ENCODE measurements at regions not wholly inside any gene's neighbourhood (a gene's known extent, or its start where the extent isn't known, plus 50 kb on each side); places are given as distances from the start of the nearest gene placed in this dataset.

DNA sequence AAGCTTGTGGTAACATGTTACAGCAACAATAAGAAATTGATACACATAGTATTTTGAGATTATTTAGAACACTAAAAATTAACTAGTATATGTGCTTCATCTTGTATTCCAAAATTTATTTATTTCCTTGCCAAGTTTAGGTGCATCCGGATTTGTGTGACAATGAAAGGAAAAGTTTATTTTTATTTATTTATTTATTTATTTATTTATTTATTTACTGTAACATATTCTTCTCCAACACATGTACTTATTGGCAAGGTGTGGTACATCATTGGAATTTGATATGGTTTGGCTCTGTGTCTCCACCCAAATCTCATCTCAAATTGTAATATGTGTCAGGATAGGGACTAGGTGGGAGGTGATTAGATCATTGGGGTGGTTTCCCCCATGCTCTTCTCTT is 373.3 kb upstream of the EDIL3 start:
- no peak overlapping the region for H3K27ac ChIP-seq
- H3K4me1 ChIP-seq, result no peaks in the 10 kb centered on the region
- DNase-seq (ENCODE audit: low read depth in 1 of 2, low spot score in 1 of 2), result no peak
- no peak for FAIRE-seq
- ChIA-PET CTCF (no interaction called here), POLR2A (no interaction called here)
- 16% methylated on average over 1 of the region's 1 CpG for WGBS (ENCODE audit: missing lambda C conversion rate)
- H3K4me2 ChIP-seq, result no peak overlapping the region
- no peak for TF ChIP-seq RCOR1 (IDR thresholded peaks at IDR 0.05; ENCODE audit: low read depth, low read length)
- TF ChIP-seq ZC3H11A (IDR thresholded peaks at IDR 0.05), result peak; percentile 21; the same call in 1 of the 2 replicates
- no peaks in the 10 kb centered on the region for H3K9me3 ChIP-seq
- no peak for ATAC-seq
- H3K4me3 ChIP-seq, result no peak overlapping the region

GRCh38 chr5:84752780-84753179 is 368.1 kb upstream of the EDIL3 start:
- ChIA-PET CTCF (interaction anchor here (0.6 kb wide), 1 partner anchor 993 kb away, joined by 3 read pairs; no protein-coding TSS in a partner anchor), POLR2A (no interaction called here)
- TF ChIP-seq ZNF302 (CRISPR knock-in tag; IDR thresholded peaks at IDR 0.05), result no peak
- TF ChIP-seq GATA3 (IDR thresholded peaks at IDR 0.05; ENCODE audit: borderline replicate concordance), result no peak
- no peak for TF ChIP-seq HDAC2 (IDR thresholded peaks at IDR 0.05)
- TF ChIP-seq ELK1 (IDR thresholded peaks at IDR 0.05; ENCODE audit: low read depth, low read length), result no peak
- no peak for TF ChIP-seq RNF2 (IDR thresholded peaks at IDR 0.05; ENCODE audit: borderline replicate concordance, low read depth)
- TF ChIP-seq ZC3H11A (IDR thresholded peaks at IDR 0.05), result no peak
- no peak for TF ChIP-seq JUN (IDR thresholded peaks at IDR 0.05)
- no peak for TF ChIP-seq RCOR1 (IDR thresholded peaks at IDR 0.05; ENCODE audit: low read depth, low read length)
- no peak for TF ChIP-seq ESRRA (IDR thresholded peaks at IDR 0.05; ENCODE audit: borderline replicate concordance, low read length)
- no peak for TF ChIP-seq HES2 (IDR thresholded peaks at IDR 0.05)
- no peak for TF ChIP-seq SMC3 (IDR thresholded peaks at IDR 0.05)
- TF ChIP-seq SREBF2 (IDR thresholded peaks at IDR 0.05), result no peak
- no peak for TF ChIP-seq REST (IDR thresholded peaks at IDR 0.05)
- TF ChIP-seq CTCF (IDR thresholded peaks at IDR 0.05), result no peak
- TF ChIP-seq EHF (CRISPR knock-in tag; IDR thresholded peaks at IDR 0.05), result no peak
- no peak for TF ChIP-seq CHD2 (IDR thresholded peaks at IDR 0.05; ENCODE audit: low read length, partially characterized antibody)
- Histone ChIP-seq H3K4me2 (no peak overlapping the region), H3K27ac (no peak overlapping the region), H3K9me3 (no peaks in the 10 kb centered on the region), H3K4me3 (no peak overlapping the region), H3K4me1 (no peaks in the 10 kb centered on the region)
- no peak for ATAC-seq
- 0% methylated on average over 2 of the region's 2 CpGs for WGBS (ENCODE audit: missing lambda C conversion rate)
- no peak for FAIRE-seq
- no peak for DNase-seq (ENCODE audit: low read depth in 1 of 2, low spot score in 1 of 2)

DNA sequence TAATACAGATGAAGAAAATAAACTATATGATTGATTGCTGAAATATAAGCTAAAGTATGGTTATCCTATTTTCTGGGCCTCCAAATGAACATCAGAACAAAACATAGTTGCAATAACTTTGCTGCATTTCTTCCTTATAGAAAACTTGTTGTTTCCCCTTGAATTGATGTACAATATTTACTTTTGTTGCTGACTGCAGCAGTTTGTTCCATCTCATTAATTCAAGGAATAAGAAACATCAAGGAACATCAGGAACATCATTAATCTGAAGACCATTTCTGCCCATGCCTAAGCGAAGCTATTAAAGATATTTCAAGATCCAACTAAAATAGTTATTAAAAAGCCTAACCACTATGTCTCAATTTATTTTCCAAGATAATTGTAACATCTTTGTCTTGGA is 363.6 kb upstream of the EDIL3 start:
- no peak for DNase-seq (ENCODE audit: low read depth in 1 of 2, low spot score in 1 of 2)
- CTCF ChIA-PET, result no interaction called here
- FAIRE-seq, result peak; percentile 23
- WGBS (ENCODE audit: missing lambda C conversion rate), result 8% methylated on average over 1 of the region's 1 CpG
- POLR2A ChIA-PET, result no interaction called here
- H3K9me3 ChIP-seq, result no peaks in the 10 kb centered on the region
- no peak overlapping the region for H3K27ac ChIP-seq
- TF ChIP-seq MAFK (IDR thresholded peaks at IDR 0.05; ENCODE audit: partially characterized antibody), result peak; percentile 37
- no peak for TF ChIP-seq NR3C1 (IDR thresholded peaks at IDR 0.05)
- no peaks in the 10 kb centered on the region for H3K4me1 ChIP-seq
- ATAC-seq, result no peak
- no peak overlapping the region for H3K4me3 ChIP-seq
- no peak overlapping the region for H3K4me2 ChIP-seq
